Mesothelial cell of epicardium (in vitro differentiated cells): ENCODE measurements at regions not wholly inside any gene's neighbourhood (a gene's known extent, or its start where the extent isn't known, plus 50 kb on each side); places are given as distances from the start of the nearest gene placed in this dataset.

ENCODE experiments used
- DNase-seq, 2 experiments: peaks; one replicate each; pipeline ENCODE4 v3.0.0; 2021; ENCODE audit warnings: low spot score in 2 of 2; ENCODE audit not compliant: unreplicated experiment in 2 of 2
- H3K27ac Mint-ChIP-seq: 2 replicates; pipeline ENCODE4 v1.8.0; 2021; ENCODE audit warnings: mixed read lengths
- H3K27me3 Mint-ChIP-seq: 2 replicates; pipeline ENCODE4 v1.8.0; 2021; ENCODE audit warnings: low read depth, mixed read lengths
- H3K36me3 Mint-ChIP-seq: 2 replicates; pipeline ENCODE4 v1.8.0; 2021; ENCODE audit warnings: mixed read lengths
- H3K4me1 Mint-ChIP-seq: 2 replicates; pipeline ENCODE4 v1.8.0; 2021; ENCODE audit warnings: mixed read lengths
- H3K4me3 Mint-ChIP-seq: 2 replicates; pipeline ENCODE4 v1.8.0; 2021; ENCODE audit warnings: mild to moderate bottlenecking, moderate library complexity, mixed read lengths
- H3K9me3 Mint-ChIP-seq: 2 replicates; pipeline ENCODE4 v1.8.0; 2021; ENCODE audit warnings: mixed read lengths
- TF ChIP-seq, protein P1 (sequence below): fragments of 200-600 bp; sonication (generic); IDR thresholded peaks from one replicate; pipeline ENCODE4 v1.5.0; 2021; ENCODE audit warnings: antibody characterized with exemption; ENCODE audit not compliant: unreplicated experiment

DNA sequence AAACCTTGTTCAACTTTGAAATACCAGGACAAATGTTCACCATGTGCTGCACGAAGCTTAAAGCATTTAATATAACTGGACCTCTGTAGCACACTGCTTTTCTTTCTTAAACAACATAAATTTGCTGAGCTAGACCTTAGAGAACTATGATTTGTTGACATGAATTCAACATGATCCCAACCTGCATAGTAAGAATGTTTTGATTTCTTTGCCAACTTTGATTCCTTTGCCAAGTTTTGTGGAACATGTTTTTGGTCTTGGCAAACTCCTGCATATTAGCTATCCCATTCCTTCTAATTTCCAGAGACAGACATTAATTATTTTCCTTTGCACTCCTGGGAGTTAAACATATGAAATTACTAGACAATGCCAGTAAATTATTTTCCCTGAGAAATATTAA is 197.2 kb upstream of the RBMS3 start:
- peaks cover 10% of the 10 kb centered on the region for H3K9me3 Mint-ChIP-seq
- DNase-seq, result no peak
- H3K4me3 Mint-ChIP-seq, result no peak overlapping the region
- no peaks in the 10 kb centered on the region for H3K36me3 Mint-ChIP-seq
- TF ChIP-seq, protein P1, sequence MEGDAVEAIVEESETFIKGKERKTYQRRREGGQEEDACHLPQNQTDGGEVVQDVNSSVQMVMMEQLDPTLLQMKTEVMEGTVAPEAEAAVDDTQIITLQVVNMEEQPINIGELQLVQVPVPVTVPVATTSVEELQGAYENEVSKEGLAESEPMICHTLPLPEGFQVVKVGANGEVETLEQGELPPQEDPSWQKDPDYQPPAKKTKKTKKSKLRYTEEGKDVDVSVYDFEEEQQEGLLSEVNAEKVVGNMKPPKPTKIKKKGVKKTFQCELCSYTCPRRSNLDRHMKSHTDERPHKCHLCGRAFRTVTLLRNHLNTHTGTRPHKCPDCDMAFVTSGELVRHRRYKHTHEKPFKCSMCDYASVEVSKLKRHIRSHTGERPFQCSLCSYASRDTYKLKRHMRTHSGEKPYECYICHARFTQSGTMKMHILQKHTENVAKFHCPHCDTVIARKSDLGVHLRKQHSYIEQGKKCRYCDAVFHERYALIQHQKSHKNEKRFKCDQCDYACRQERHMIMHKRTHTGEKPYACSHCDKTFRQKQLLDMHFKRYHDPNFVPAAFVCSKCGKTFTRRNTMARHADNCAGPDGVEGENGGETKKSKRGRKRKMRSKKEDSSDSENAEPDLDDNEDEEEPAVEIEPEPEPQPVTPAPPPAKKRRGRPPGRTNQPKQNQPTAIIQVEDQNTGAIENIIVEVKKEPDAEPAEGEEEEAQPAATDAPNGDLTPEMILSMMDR, result no peak
- H3K27me3 Mint-ChIP-seq, result no peaks in the 10 kb centered on the region
- peak overlapping the region; percentile 66 for H3K27ac Mint-ChIP-seq
- H3K4me1 Mint-ChIP-seq, result peaks cover 5% of the 10 kb centered on the region

GRCh38 chr3:29088579-29088978 is 192.3 kb upstream of the RBMS3 start:
- Mint-ChIP-seq H3K4me1 (peaks cover 6% of the 10 kb centered on the region), H3K27me3 (no peaks in the 10 kb centered on the region), H3K27ac (no peak overlapping the region), H3K36me3 (peaks cover 8% of the 10 kb centered on the region), H3K9me3 (peaks cover 24% of the 10 kb centered on the region), H3K4me3 (no peak overlapping the region)
- TF ChIP-seq, protein P1, result no peak
- DNase-seq, result no peak

DNA sequence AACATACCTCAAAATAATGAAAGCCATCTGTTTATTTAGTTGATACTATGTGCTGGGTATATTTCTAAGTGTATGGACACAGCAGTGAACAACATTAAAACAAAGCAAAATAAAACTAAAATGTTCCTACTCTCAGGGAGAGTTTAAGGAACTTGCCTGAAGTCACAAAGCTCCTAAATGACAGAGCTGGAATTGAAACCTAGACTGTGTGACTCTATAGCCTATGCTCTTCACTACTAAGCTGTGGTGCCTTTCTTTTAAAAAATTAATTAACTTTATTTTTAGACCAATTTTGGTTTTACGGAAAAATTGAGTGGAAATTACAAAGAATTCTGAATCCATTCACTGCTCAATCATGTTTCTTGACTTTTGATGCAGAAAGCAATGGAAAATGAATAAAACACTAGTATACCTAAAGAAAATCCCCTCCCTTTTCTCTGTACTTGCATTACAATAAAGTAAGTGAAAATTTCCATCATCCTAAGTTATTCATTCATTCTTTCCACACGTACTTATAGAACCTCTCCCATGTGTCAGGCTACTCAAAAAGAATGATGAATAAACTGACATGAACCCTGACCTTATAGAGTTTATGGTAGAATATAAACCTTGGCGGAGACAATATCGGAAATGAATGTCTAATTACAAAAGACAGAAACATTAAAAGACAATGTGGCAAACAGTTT is 189.8 kb upstream of the RBMS3 start:
- no peaks in the 10 kb centered on the region for H3K27me3 Mint-ChIP-seq
- TF ChIP-seq, protein P1, result no peak
- H3K27ac Mint-ChIP-seq, result no peak overlapping the region
- H3K36me3 Mint-ChIP-seq, result peaks cover 8% of the 10 kb centered on the region
- no peak for DNase-seq
- H3K4me3 Mint-ChIP-seq, result no peak overlapping the region
- peaks cover 25% of the 10 kb centered on the region for H3K9me3 Mint-ChIP-seq
- H3K4me1 Mint-ChIP-seq, result peaks cover 3% of the 10 kb centered on the region

- no peaks in the 10 kb centered on the region for H3K27me3 Mint-ChIP-seq
- H3K9me3 Mint-ChIP-seq, result peaks cover 31% of the 10 kb centered on the region
- H3K4me3 Mint-ChIP-seq, result no peak overlapping the region
- no peak for DNase-seq
- H3K4me1 Mint-ChIP-seq, result peaks cover 3% of the 10 kb centered on the region
- TF ChIP-seq, protein P1, result no peak
- H3K36me3 Mint-ChIP-seq, result peaks cover 8% of the 10 kb centered on the region
- H3K27ac Mint-ChIP-seq, result no peak overlapping the region
Measured at GRCh38 chr3:29091599-29092189, 189.2 kb upstream of the RBMS3 start.

- H3K4me3 Mint-ChIP-seq, result no peak overlapping the region
- H3K4me1 Mint-ChIP-seq, result peaks cover 3% of the 10 kb centered on the region
Measured at GRCh38 chr3:29092348-29092747, 188.5 kb upstream of the RBMS3 start.

More at GRCh38 chr3:29092348-29092747, 188.5 kb upstream of the RBMS3 start:
- Mint-ChIP-seq H3K9me3 (peaks cover 38% of the 10 kb centered on the region), H3K27me3 (no peaks in the 10 kb centered on the region), H3K36me3 (peaks cover 10% of the 10 kb centered on the region), H3K27ac (no peak overlapping the region)
- TF ChIP-seq, protein P1, result no peak
- DNase-seq, result no peak
